NCI-H82 treated with DMSO at 0.1 percent for 48 hours (cell line): ENCODE measurements at regions not wholly inside any gene's neighbourhood (a gene's known extent, or its start where the extent isn't known, plus 50 kb on each side); places are given as distances from the start of the nearest gene placed in this dataset.
"Not testable (repeated sequence)": the region's sequence is repeated elsewhere in the genome, so short reads cannot be mapped to it uniquely, and the experiment has no call there.

ENCODE experiments used
- DNase-seq: peaks from one replicate; lab custom pipeline; 2025; ENCODE audit not compliant: unreplicated experiment; lab: John Stamatoyannopoulos, UW

DNA sequence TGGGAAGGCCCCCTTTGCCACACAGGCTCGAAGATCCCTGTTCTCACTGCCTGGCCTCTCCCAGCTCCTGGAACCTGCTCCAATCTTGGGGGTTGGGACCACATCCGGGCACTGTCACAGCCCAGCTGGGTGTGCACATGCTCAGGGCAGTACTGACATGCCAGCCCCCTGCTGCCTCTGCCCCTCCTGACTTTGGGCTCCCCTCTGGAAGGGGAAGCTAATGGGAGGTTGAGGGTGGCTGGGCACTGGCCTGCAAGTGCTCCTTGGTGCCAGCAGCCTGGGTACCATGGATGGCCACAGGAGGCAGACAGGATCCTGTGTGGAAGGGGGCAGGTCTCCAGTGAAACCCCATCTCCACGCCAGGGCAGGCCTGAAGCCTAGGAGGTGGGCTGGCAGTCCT is 126.1 kb upstream of the NOL4 start:
- no peak for DNase-seq

DNA sequence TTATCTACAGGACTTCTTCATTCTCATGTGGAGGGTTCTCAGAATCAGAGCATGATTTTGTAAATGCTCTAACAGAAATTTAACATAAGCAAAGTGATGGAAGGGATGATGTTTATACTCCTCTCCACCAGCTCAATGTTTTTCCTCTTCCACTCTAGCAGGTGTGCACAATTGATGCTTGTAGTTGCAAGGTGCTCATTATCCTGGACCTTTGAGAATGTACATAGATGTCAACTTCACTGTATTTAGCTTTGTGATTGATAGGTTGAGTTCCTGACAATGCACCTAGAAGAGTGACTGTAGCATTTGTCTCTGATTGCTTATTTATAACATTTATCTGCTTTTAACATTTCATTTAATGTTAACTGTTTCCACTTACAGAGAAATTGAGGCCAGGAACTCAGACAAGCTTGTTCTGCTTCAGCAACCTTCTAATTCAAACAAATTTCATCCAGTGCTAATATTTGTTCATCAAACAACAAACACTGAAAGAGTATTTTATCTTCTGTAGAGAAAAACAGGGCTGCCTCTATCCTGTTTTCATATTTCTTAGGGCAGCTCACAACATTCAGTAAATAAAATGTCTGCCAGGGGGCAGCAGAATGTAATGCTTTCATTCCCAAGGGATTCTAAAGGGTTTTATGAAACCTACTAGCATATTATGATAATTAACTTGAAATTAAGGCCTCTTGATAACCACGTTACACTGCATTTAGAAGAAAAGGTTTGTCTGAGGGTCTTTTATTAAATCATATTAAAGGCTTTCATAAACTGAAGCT is 127.9 kb upstream of the NOL4 start:
- DNase-seq = no peak

DNA sequence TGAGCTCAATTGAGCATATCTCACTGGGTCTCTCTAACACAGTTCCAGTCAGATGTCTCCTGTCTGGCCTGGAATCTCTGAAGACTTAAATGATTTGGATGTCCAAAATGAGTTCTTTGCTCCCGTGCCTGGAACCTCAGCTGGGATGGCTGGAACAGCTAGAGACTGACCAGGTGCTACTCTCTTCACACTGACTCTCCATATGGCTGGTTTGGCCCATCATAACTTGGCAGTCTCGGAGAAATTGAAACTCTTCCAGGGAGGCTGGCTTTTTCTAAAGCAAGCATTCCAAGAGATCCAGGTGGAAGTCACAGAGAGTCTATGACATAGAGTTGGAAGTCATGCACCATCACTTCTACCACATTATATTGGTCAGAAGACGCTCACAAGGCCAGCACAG is 129.6 kb upstream of the NOL4 start:
- DNase-seq = no peak

DNA sequence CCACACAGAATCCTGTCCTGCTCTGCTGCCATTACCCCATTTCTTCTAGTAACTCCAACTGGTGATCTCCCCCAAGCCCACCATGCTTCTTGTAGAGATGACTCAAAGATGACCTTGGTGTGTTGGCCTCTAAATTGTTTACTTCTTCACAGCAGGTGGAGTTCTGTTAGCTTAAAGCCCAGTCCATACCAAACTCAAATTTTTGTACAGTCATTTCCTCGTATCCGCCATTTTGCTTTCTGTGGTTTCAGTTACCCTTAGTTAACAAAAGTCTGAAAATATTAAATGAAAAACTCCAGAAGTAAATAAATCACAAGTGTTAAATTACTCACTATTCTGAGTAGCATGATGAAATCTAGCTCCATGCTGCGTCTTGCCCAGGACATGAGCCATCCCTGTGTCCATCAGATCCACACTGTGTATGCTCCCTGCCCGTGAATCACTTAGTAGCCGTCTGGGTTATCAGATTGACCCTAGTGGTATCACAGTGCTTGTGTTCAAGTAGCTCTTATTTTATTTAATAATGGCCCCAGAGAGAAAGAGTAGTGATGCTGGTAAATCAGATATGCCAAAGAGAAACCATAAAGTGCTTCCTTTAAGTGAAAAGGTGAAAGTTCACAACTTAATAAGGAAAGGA is 133.3 kb upstream of the NOL4 start:
- DNase-seq = no peak

DNA sequence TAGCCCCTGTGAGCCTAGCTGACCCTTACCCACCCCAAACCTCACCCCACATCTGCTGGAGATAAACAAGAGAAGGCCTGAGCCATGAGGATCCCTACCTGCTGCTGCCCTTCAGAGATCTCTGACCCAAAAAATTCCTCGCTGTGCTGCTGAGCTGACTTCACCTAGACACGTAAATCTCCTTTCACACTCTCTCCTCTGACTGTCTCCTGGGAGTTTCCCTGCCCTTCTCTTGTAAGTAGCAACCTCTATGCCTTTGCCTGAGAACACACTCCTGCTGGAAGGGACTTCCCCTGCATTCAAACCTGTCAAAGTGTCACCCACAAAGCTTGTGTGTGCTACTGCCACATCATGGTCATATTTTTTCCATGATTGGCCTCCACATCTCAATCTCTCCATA is 134.2 kb upstream of the NOL4 start:
- DNase-seq = no peak

DNA sequence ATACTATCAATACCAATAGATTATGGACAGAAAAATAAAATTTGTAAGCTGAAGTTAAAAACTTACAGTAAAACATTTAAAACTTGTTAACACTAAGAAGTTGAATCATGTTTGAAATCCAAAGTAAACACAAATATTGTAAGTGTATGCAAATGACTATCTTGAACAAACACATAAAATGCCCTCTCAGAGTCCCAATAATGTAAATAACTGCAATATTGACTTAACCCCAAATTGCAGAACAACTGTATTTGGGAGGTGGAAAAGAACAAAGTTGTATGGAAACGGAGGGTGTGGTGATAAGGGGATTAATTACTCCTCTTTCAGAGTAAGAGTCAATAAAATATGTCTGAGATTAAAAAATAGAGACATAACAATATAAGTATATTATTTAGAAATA is 140.0 kb upstream of the NOL4 start:
- no peak for DNase-seq

DNA sequence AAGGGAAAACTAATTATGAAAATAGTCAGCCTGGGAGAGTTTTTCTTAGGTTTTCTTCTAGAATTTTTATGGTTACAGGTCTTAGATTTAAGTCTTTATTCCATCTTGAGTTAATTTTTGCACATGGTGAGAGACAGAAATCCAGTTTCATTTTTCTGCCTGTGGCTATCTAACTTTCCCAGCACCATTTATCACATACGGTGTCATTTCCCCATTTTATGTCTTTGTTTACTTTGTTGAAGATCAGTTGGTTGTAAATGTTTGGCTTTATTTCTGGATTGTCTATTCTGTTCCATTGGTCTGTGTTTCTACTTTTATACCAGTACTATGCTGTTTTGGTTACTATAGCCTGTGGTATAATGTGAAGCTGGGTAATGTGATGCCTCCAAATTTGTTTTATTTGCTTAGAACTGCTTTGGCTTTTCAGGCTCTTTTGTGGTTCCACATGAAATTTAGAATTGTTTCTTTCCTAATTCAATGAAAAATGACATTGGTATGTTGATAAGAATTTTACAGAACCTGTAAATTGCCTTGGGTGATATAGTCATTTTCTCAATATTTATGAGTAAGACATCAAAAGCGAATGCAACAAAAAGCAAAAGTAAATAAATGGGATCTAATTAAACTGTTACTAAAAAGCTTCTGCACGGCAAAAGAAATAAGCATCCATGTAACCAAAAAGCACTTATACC is 146.1 kb upstream of the NOL4 start:
- no peak for DNase-seq

DNA sequence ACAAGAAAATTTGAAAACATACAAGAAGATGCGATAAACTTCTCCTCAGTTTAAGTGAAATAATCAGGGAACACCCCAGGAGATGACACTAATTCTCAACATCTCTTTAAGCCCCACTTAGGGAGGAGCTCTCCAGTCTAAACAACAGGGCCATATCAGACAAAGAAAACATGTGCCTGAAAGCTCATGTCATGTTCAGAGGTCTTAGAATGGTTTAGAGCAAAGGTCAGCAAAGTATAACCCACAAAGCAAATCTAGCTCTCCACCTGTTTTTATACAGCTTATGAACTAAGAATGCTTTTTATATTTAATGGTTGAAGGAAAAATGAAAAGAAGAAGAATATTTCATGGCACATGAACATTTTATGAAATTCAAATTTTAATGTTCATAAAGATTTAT is 155.6 kb upstream of the NOL4 start:
- DNase-seq = no peak

DNA sequence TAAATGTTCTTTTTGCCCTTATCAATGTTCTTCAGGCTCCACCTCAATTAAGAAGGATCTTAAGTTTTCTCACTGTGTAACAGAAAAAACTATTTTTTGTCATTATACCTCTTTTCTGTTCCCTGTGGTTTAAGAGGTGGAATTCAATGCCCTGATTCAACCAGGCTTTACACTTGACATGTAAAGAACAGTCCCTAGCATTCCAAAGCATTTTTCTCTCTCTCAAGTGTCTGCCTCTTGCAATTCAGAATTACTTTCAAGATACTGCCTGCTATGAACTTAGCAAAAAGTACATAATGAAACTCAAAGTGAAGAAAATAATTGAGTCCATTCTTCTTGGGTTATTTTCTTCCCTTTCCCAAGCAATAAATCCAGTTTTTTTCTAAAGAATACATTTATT is 160.6 kb upstream of the NOL4 start:
- no peak for DNase-seq

DNA sequence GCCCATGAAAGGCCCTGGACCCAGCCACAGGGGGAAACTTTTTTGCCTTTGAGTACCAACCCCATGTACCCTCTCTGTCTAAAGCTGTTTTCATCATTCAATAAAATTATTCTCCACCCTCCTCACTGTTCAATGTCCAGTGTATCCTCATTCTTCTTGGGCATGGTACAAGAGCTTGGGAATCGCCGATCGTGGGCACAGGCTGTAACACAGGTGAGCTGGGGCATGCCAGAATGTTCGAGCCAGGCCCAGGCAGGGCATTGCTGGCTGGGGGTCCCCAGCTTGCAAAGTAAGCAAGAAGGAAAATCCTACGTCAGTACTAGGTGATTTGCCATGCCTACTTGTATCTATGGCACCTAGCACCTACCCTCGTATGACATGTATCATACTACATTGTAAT is 162.1 kb upstream of the NOL4 start:
- DNase-seq = no peak

DNA sequence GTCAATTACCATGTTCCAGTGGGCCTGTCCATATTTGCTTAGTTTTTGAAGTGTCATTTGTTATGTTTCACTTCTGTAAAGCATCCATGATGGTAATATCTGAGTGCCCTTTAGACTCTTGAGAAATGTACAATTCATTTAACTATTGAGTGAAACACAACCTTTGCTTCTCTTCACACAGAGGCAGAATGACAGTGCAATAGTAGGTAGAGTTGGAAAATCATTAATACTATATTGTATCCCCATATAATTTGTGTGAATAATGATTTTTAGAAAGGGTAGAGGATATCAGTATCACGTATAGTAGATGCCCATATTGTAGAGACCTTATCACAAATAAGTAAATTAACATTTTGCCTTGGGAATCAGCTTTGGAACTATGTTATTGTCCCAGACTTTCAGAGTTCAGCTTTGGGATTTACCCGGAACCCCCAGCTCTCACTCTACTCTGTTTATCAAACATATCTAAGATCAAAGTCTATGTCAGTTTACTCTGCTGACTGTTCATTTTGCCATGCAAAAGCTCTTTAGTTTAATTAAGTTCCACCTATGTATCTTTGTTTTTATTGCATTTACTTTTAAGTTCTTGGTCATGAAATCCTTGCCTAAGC is 172.7 kb upstream of the NOL4 start:
- DNase-seq = no peak

DNA sequence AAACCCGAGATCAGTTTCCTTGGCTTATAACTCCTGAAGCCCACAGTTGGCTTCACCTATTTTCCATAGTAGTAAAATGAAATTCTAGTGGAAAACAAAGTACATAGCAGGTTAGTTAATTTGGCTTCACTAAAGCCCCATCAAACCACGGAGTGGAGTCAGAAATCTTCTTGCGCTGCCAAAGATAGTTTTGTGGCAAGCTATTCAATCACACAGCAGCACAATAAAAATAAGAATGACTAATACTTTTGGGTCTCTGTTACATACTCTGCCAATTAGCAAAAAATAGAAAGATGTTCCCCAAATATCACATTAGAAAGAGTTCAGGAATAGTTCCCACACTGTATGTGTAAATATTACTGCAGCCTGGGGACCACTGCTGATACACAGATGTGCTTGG is 175.2 kb upstream of the NOL4 start:
- no peak for DNase-seq

DNA sequence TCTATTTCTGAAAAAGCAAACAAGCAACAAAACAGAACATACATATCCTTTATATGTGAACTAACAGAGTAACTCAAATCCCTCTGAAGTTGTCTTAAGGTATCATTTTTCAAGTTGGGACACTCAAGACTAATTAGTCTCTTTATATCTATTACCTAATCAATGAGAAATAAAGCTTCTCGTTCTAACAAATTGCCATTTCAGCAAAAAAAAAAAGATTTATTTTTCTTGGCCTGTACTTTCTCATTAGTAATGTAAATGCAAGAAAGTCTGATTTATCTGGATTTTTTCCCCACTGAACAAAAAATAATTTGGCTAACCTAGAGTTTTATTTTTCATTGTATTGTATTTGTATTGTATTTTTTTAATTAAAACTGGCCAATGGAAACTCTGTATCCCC is 176.1 kb upstream of the NOL4 start:
- DNase-seq = no peak

DNA sequence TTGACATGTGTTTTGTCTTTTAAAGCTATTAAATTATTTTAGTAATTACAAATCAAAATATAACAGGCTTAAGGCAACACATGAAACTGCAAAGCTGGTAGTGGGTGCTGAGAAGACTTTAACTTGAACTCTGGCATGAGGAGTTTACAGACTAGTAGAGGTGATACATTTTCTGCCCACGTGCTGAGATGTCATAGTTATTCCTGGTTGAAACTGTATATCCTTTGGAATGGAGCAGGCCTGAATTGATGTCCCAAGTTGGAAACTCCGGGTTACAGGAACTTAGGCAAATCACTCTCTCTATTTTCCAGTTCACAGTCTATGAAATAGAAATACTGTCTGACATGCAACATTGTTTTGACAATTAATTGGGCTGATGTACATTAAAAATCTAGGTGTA is 177.1 kb upstream of the NOL4 start:
- no peak for DNase-seq

DNA sequence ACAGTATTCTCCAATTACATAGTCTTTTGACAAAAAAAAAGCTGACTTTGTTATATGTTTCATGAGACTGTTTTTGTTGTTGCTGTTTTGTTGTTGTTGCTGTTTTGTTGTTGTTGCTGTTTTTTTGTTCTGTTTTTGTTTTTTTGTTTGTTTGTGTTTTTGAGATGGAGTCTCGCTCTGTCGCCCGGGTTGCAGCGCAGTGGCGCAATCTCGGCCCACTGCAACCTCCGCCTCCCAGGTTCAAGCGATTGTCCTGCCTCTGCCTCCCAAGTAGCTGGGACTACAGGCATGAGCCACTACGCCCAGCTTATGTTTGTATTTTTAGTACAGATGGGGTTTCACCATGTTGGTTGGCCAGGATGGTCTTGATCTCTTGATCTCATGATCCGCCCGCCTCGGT is 182.8 kb upstream of the NOL4 start:
- not testable (repeated sequence) for DNase-seq

DNA sequence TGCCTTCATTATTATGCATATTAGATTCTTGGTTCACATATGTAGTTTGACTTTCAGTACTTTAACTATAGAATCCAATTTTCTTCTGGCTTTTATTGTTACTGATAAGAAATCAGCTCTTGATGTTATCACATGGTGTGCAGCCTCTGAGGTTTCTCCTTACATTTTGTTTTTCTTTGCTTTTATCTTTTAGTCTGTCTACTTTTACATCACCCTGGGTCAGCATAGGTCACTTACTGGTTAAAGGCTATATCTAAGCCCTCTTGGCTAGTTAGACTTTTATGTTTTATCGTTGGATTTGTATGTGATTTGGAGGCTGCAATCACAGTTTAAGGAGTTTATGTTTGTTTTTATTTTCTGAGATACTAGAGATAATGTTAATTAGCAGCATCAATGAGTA is 187.2 kb upstream of the NOL4 start:
- DNase-seq = no peak

DNA sequence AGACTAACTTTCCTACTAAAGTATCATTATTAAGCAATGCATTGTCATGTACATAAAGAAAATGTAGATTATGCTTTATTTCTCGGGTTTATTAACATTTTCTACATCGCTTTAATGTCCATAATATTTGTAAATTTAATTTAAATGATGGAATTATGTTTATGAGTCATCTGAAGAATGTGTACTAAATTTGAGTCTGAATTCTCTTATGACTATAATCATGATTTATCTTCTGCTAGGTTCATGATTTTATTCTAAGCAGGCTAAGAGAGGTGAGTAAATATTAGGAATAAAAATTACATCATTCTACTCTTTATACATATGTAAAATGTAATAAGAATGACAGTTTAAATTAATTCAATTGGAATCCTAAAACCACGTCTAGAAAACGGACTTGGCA is 206.3 kb upstream of the NOL4 start:
- DNase-seq = no peak

DNA sequence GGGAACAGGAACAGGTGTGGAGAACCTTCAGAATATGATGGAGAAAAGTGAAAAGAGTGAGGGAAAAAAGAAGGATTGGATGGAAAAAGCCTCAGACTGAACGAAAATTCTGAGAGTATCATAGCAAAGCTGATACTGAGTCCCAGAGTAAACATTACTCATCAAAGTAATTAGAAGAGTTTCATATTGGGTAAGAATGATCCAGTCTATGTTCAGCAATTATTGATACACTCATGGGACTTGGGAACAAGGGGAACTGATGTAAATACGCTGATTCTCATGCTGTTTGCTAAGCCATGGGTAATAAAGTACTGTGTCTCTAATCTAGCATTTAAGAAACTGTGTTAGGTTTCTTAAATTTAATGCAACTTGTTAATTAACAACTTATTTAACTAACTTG is 219.9 kb upstream of the NOL4 start:
- no peak for DNase-seq

DNA sequence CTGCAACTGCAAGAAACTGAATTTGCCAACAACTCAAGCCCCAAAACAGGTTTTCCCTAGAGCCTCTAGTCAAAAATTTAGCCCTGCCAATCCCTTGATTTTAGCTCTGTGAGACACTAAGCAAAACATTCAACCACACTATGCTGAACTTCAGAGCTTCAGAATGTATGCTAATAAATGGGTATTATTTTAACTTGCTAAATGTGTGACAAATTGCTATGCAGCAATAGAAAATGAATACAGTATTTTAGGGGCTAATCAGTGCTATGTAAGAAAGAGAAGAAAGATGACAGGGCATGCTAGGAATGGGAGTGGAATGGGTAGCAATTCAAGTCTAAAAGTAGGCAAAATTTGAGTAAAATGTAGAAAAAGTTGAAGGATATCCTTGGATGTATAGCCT is 223.9 kb upstream of the NOL4 start:
- DNase-seq = no peak

DNA sequence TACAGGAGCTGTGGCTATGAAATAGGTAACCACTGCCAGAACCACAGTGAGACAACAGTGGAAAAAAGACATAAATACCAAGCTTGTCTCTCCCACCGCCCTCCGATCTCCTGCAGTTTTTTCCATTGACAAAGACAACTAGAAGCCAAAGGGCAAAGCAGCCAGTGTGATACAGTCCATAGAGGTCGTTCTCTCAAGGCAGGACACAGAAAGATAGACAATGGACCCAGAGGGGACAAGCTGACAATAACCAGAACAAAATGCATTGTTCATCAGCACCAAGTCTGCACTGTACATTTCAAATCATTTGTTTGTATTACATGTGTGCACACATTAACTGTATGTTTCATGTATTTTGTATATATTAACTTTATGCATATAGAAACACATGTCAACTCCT is 233.0 kb upstream of the NOL4 start:
- DNase-seq = no peak

DNA sequence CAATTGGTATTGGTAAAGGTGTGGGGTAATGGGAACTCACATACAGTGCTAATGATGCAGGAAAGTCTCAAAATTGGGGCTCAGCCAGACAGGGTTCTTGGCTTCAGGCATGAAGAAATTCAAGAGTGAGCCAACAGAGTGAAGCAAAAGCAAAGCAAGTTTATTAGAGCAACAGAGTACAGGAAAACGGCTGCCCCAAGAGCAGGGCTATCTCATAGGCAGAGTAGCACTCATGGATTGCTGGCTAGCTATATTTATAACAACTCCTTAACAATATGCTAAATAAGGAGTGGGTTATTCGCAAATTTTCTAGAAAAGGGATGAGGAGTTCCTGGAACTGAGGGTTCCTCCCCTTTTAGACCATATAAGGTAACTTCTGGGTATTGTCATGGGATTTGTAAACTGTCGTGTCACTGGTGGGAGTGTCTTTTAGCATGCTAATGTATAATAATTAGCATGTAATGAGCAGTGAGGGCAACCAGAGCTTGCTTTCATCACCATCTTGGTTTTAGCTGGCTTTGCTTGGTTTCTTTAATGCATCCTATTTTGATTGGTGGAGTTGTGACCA is 233.8 kb upstream of the NOL4 start:
- DNase-seq = no peak

DNA sequence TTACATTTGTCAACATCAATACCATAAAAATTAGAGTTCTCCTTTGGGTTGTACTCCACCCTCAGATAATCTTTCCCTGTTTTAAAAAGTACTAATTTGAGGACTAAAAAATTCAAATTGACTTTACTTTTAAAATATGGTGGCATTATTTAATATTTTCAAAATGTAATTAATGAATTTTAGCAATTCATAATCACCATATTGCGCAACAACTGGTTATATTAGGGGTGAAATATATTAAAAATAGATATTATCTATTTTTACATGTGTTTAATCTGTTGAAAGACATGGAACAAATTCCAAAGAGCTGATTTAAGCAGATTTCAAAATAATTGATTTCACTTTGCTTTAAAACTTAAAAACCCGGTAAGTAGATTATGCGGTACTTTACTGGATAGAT is 236.6 kb upstream of the NOL4 start:
- no peak for DNase-seq
